H9 (cell line): ENCODE measurements at regions not wholly inside any gene's neighbourhood (a gene's known extent, or its start where the extent isn't known, plus 50 kb on each side); places are given as distances from the start of the nearest gene placed in this dataset.

Experiments
- DNase-seq: peaks from one replicate; pipeline ENCODE4 v3.0.0-alpha.2; 2017
- H2AFZ ChIP-seq: one replicate; pipeline ENCODE4 v1.6.1; 2013; ENCODE audit warnings: mild to moderate bottlenecking, low read length, control low read depth, moderate library complexity
- H2AK5ac ChIP-seq: 2 replicates; pipeline ENCODE4 v1.6.1; 2013; ENCODE audit warnings: low read length, control low read depth, mixed read lengths; ENCODE audit not compliant: insufficient read length
- H2BK120ac ChIP-seq: one replicate; pipeline ENCODE4 v1.6.1; 2013; ENCODE audit warnings: low read depth, mild to moderate bottlenecking, low read length, control low read depth, inconsistent platforms; ENCODE audit not compliant: poor library complexity, severe bottlenecking
- H2BK12ac ChIP-seq: 2 replicates; pipeline ENCODE4 v1.6.1; 2013; ENCODE audit warnings: low read length, control low read depth, mixed read lengths, low read depth; ENCODE audit not compliant: insufficient read length
- H2BK15ac ChIP-seq: 2 replicates; pipeline ENCODE4 v1.6.1; 2013; ENCODE audit warnings: low read depth, low read length, control low read depth
- H2BK20ac ChIP-seq: one replicate; pipeline ENCODE4 v1.6.1; 2013; ENCODE audit warnings: low read depth, mild to moderate bottlenecking, low read length, control low read depth, inconsistent platforms; ENCODE audit not compliant: poor library complexity, severe bottlenecking
- H2BK5ac ChIP-seq: 2 replicates; pipeline ENCODE4 v1.6.1; 2013; ENCODE audit warnings: low read length, control low read depth, mixed read lengths; ENCODE audit not compliant: insufficient read length
- H3K14ac ChIP-seq: 2 replicates; pipeline ENCODE4 v1.6.1; 2013; ENCODE audit warnings: low read length, control low read depth; ENCODE audit not compliant: insufficient read depth
- H3K18ac ChIP-seq: 2 replicates; pipeline ENCODE4 v1.6.1; 2013; ENCODE audit warnings: low read depth, mild to moderate bottlenecking, mixed read lengths, low read length, control low read depth; ENCODE audit not compliant: insufficient read length
- H3K23ac ChIP-seq: 2 replicates; pipeline ENCODE4 v1.6.1; 2013; ENCODE audit warnings: low read length, control low read depth, mixed read lengths, low read depth; ENCODE audit not compliant: insufficient read length
- H3K23me2 ChIP-seq: 2 replicates; pipeline ENCODE4 v1.6.1; 2013; ENCODE audit warnings: low read depth, mild to moderate bottlenecking, mixed read lengths, low read length, control low read depth; ENCODE audit not compliant: insufficient read length, poor library complexity, severe bottlenecking
- H3K27ac ChIP-seq: 2 replicates; pipeline ENCODE4 v1.5.1; 2013; ENCODE audit warnings: low read length, control low read depth, mixed read lengths, low read depth; ENCODE audit not compliant: insufficient read length
- H3K27me3 ChIP-seq: 2 replicates; pipeline ENCODE4 v1.6.1; 2013; ENCODE audit warnings: low read length, control low read depth, inconsistent platforms; ENCODE audit not compliant: insufficient read depth
- H3K4ac ChIP-seq: 2 replicates; pipeline ENCODE4 v1.6.1; 2013; ENCODE audit warnings: low read depth, mild to moderate bottlenecking, control low read depth, inconsistent platforms, low read length, moderate library complexity
- H3K4me1 ChIP-seq: 2 replicates; pipeline ENCODE4 v1.6.1; 2013; ENCODE audit warnings: low read length, control low read depth, inconsistent platforms; ENCODE audit not compliant: insufficient read depth
- H3K4me2 ChIP-seq: 2 replicates; pipeline ENCODE4 v1.6.1; 2013; ENCODE audit warnings: low read length, control low read depth, mixed read lengths; ENCODE audit not compliant: insufficient read length, insufficient read depth
- H3K56ac ChIP-seq: 2 replicates; pipeline ENCODE4 v1.6.1; 2013; ENCODE audit warnings: low read depth, mild to moderate bottlenecking, mixed read lengths, low read length, control low read depth; ENCODE audit not compliant: insufficient read length
- H3K79me1 ChIP-seq: 2 replicates; pipeline ENCODE4 v1.6.1; 2013; ENCODE audit warnings: low read depth, mild to moderate bottlenecking, moderate library complexity, low read length, control low read depth, inconsistent platforms; ENCODE audit not compliant: insufficient read depth, poor library complexity, severe bottlenecking
- H3K79me2 ChIP-seq: 2 replicates; pipeline ENCODE4 v1.6.1; 2013; ENCODE audit warnings: low read length, control low read depth, inconsistent platforms; ENCODE audit not compliant: insufficient read depth
- H3K9ac ChIP-seq: 2 replicates; pipeline ENCODE4 v1.6.1; 2013; ENCODE audit warnings: low read length, control low read depth, mixed read lengths; ENCODE audit not compliant: insufficient read length; ENCODE audit errors: extremely low read depth
- H3K9me3 ChIP-seq: one replicate; pipeline ENCODE4 v1.6.1; 2013; ENCODE audit warnings: low read depth, low read length, inconsistent platforms; ENCODE audit not compliant: control insufficient read depth
- H3T11ph ChIP-seq: one replicate; pipeline ENCODE4 v1.6.1; 2013; ENCODE audit warnings: mild to moderate bottlenecking, low read length, control low read depth, inconsistent platforms
- H4K20me1 ChIP-seq: one replicate; pipeline ENCODE4 v1.6.1; 2013; ENCODE audit not compliant: control insufficient read depth, insufficient read length, insufficient read depth
- H4K5ac ChIP-seq: 2 replicates; pipeline ENCODE4 v1.6.1; 2013; ENCODE audit warnings: low read depth, mild to moderate bottlenecking, mixed read lengths, low read length, control low read depth; ENCODE audit not compliant: insufficient read length
- H4K8ac ChIP-seq: replicated peaks from 2 replicates; pipeline ENCODE4 v1.6.1; 2013; ENCODE audit warnings: low read length, control low read depth, mixed read lengths, low read depth; ENCODE audit not compliant: insufficient read length
- H4K91ac ChIP-seq: 2 replicates; pipeline ENCODE4 v1.6.1; 2013; ENCODE audit warnings: low read depth, mild to moderate bottlenecking, moderate library complexity, mixed read lengths, low read length, control low read depth; ENCODE audit not compliant: insufficient read length
- H3K27ac Mint-ChIP-seq, 3 experiments: 2 replicates in 2 of 3; 3 replicates in 1 of 3; pipeline ENCODE4 v1.8.0; 2020 to 2021; ENCODE audit warnings: mixed read lengths in 3 of 3, mild to moderate bottlenecking in 1 of 3, moderate library complexity in 1 of 3
- H3K27me3 Mint-ChIP-seq: 2 replicates; pipeline ENCODE4 v1.8.0; 2021; ENCODE audit warnings: low read depth, mild to moderate bottlenecking, moderate library complexity, mixed read lengths
- H3K36me3 Mint-ChIP-seq, 3 experiments: 2 replicates in 2 of 3; 3 replicates in 1 of 3; pipeline ENCODE4 v1.8.0; 2020 to 2021; ENCODE audit warnings: low read depth in 3 of 3, mixed read lengths in 3 of 3; ENCODE audit not compliant: insufficient read depth in 1 of 3
- H3K4me1 Mint-ChIP-seq, 2 experiments: 2 replicates each; pipeline ENCODE4 v1.8.0; 2020; ENCODE audit warnings: mixed read lengths in 2 of 2
- H3K4me3 Mint-ChIP-seq, 2 experiments: 2 replicates in 1 of 2; 3 replicates in 1 of 2; pipeline ENCODE4 v1.8.0; 2020 to 2021; ENCODE audit warnings: mild to moderate bottlenecking in 2 of 2, mixed read lengths in 2 of 2, moderate library complexity in 1 of 2
- H3K9me3 Mint-ChIP-seq, 2 experiments: 2 replicates in 1 of 2; 3 replicates in 1 of 2; pipeline ENCODE4 v1.8.0; 2020; ENCODE audit warnings: mild to moderate bottlenecking in 2 of 2, mixed read lengths in 2 of 2, moderate library complexity in 1 of 2
- WGBS: extraction: QIAGEN DNeasy Blood & Tissue Kit; methylation state at CpG from one replicate; pipeline ENCODE4 v1.1.7; 2013; ENCODE audit warnings: missing lambda C conversion rate, low lambda C conversion rate, mixed read lengths; ENCODE audit not compliant: insufficient read length; ENCODE audit errors: extremely low coverage; 5-methylcytosine and 5-hydroxymethylcytosine counted together
- TF ChIP-seq, protein P1 (sequence below): fragments of 200-600 bp; sonication (generic); conservative IDR thresholded peaks from 3 replicates; pipeline ENCODE4 v1.8.0; 2021; ENCODE audit warnings: antibody characterized with exemption, mild to moderate bottlenecking

DNA sequence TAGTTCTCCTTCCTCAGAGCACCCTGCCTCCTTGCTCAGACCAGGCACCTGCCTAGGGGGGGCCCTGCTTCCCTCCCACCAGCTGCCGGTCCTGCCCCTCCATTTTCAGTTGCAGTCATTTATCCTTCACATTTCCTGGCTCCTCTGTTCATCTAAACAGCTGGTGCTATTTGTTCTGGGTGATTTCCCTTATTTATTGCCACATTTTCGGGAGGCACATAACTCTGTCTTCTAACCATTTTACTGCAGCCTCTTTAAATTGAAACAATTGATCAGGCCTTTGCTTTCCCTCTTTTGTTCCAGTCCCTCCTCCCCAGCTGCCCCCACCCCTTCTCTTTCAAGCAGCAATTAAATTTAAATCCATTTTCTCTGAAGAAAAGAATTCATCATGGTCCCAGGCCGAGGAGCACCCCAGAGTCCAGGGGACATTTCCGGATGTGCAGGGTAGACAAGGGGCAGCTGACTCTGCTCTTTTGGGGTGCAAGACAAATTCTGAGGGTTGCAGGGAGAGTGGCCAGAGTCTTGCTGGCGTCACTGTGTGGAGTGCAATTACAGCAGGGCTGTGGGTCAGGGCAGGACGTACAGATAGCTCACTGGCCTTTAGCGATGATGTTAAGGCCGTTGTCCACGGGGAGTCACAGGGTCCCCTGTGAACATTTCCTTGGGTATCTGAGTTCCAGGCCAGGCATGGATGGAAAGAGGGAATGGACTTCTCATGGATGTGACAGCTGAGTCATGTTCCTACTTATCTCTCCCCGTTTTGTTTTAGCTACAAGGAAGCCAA, 476.4 kb downstream of the TBC1D22A start:
- H2BK20ac ChIP-seq: no peak overlapping the region
- no peak overlapping the region for H3K9ac ChIP-seq
- Mint-ChIP-seq H3K4me3 (no peak overlapping the region), H3K27me3 (peaks cover 2% of the 10 kb centered on the region; the same call in 1 of the 2 replicates), H3K36me3 (peaks cover 0 to 18% (median 4%) of the 10 kb centered on the region in 3 experiments; a peak in 5 of 7 replicates), H3K4me1 (no peaks in the 10 kb centered on the region), H3K9me3 (peaks cover 27 to 64% of the 10 kb centered on the region in 2 experiments), H3K27ac (no peak overlapping the region)
- no peak overlapping the region for H2BK5ac ChIP-seq
- H3K23ac ChIP-seq: no peak overlapping the region
- H4K91ac ChIP-seq: no peak overlapping the region
- no peaks in the 10 kb centered on the region for H3K79me2 ChIP-seq
- no peak overlapping the region for H3K4ac ChIP-seq
- no peaks in the 10 kb centered on the region for H3K27me3 ChIP-seq
- no peak overlapping the region for H4K8ac ChIP-seq
- no peak overlapping the region for H2AFZ ChIP-seq
- H2BK120ac ChIP-seq: no peak overlapping the region
- H2AK5ac ChIP-seq: no peak overlapping the region
- no peaks in the 10 kb centered on the region for H3K4me1 ChIP-seq
- no peak overlapping the region for H3K14ac ChIP-seq
- no peak overlapping the region for H3K4me2 ChIP-seq
- no peak overlapping the region for H3K18ac ChIP-seq
- no peak overlapping the region for H3K56ac ChIP-seq
- TF ChIP-seq, protein P1, sequence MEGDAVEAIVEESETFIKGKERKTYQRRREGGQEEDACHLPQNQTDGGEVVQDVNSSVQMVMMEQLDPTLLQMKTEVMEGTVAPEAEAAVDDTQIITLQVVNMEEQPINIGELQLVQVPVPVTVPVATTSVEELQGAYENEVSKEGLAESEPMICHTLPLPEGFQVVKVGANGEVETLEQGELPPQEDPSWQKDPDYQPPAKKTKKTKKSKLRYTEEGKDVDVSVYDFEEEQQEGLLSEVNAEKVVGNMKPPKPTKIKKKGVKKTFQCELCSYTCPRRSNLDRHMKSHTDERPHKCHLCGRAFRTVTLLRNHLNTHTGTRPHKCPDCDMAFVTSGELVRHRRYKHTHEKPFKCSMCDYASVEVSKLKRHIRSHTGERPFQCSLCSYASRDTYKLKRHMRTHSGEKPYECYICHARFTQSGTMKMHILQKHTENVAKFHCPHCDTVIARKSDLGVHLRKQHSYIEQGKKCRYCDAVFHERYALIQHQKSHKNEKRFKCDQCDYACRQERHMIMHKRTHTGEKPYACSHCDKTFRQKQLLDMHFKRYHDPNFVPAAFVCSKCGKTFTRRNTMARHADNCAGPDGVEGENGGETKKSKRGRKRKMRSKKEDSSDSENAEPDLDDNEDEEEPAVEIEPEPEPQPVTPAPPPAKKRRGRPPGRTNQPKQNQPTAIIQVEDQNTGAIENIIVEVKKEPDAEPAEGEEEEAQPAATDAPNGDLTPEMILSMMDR: no peak
- peaks cover 61% of the 10 kb centered on the region for H3K9me3 ChIP-seq
- no peak overlapping the region for H2BK15ac ChIP-seq
- no peak overlapping the region for H3K27ac ChIP-seq
- H3K23me2 ChIP-seq: no peaks in the 10 kb centered on the region
- DNase-seq: no peak
- no peaks in the 10 kb centered on the region for H3K79me1 ChIP-seq
- H3T11ph ChIP-seq: no peak overlapping the region
- H4K20me1 ChIP-seq: no peaks in the 10 kb centered on the region
- no peak overlapping the region for H2BK12ac ChIP-seq
- WGBS: no CpG with 5 or more reads among the region's 10 CpGs
- no peak overlapping the region for H4K5ac ChIP-seq
